H9 (cell line): ENCODE measurements at regions not wholly inside any gene's neighbourhood (a gene's known extent, or its start where the extent isn't known, plus 50 kb on each side); places are given as distances from the start of the nearest gene placed in this dataset.

Experiments
- DNase-seq: peaks from one replicate; pipeline ENCODE4 v3.0.0-alpha.2; 2017
- H2AFZ ChIP-seq: one replicate; pipeline ENCODE4 v1.6.1; 2013; ENCODE audit warnings: mild to moderate bottlenecking, low read length, control low read depth, moderate library complexity
- H2AK5ac ChIP-seq: 2 replicates; pipeline ENCODE4 v1.6.1; 2013; ENCODE audit warnings: low read length, control low read depth, mixed read lengths; ENCODE audit not compliant: insufficient read length
- H2BK120ac ChIP-seq: one replicate; pipeline ENCODE4 v1.6.1; 2013; ENCODE audit warnings: low read depth, mild to moderate bottlenecking, low read length, control low read depth, inconsistent platforms; ENCODE audit not compliant: poor library complexity, severe bottlenecking
- H2BK12ac ChIP-seq: 2 replicates; pipeline ENCODE4 v1.6.1; 2013; ENCODE audit warnings: low read length, control low read depth, mixed read lengths, low read depth; ENCODE audit not compliant: insufficient read length
- H2BK15ac ChIP-seq: 2 replicates; pipeline ENCODE4 v1.6.1; 2013; ENCODE audit warnings: low read depth, low read length, control low read depth
- H2BK20ac ChIP-seq: one replicate; pipeline ENCODE4 v1.6.1; 2013; ENCODE audit warnings: low read depth, mild to moderate bottlenecking, low read length, control low read depth, inconsistent platforms; ENCODE audit not compliant: poor library complexity, severe bottlenecking
- H2BK5ac ChIP-seq: 2 replicates; pipeline ENCODE4 v1.6.1; 2013; ENCODE audit warnings: low read length, control low read depth, mixed read lengths; ENCODE audit not compliant: insufficient read length
- H3K14ac ChIP-seq: 2 replicates; pipeline ENCODE4 v1.6.1; 2013; ENCODE audit warnings: low read length, control low read depth; ENCODE audit not compliant: insufficient read depth
- H3K18ac ChIP-seq: 2 replicates; pipeline ENCODE4 v1.6.1; 2013; ENCODE audit warnings: low read depth, mild to moderate bottlenecking, mixed read lengths, low read length, control low read depth; ENCODE audit not compliant: insufficient read length
- H3K23ac ChIP-seq: 2 replicates; pipeline ENCODE4 v1.6.1; 2013; ENCODE audit warnings: low read length, control low read depth, mixed read lengths, low read depth; ENCODE audit not compliant: insufficient read length
- H3K23me2 ChIP-seq: 2 replicates; pipeline ENCODE4 v1.6.1; 2013; ENCODE audit warnings: low read depth, mild to moderate bottlenecking, mixed read lengths, low read length, control low read depth; ENCODE audit not compliant: insufficient read length, poor library complexity, severe bottlenecking
- H3K27ac ChIP-seq: 2 replicates; pipeline ENCODE4 v1.5.1; 2013; ENCODE audit warnings: low read length, control low read depth, mixed read lengths, low read depth; ENCODE audit not compliant: insufficient read length
- H3K27me3 ChIP-seq: 2 replicates; pipeline ENCODE4 v1.6.1; 2013; ENCODE audit warnings: low read length, control low read depth, inconsistent platforms; ENCODE audit not compliant: insufficient read depth
- H3K4ac ChIP-seq: 2 replicates; pipeline ENCODE4 v1.6.1; 2013; ENCODE audit warnings: low read depth, mild to moderate bottlenecking, control low read depth, inconsistent platforms, low read length, moderate library complexity
- H3K4me1 ChIP-seq: 2 replicates; pipeline ENCODE4 v1.6.1; 2013; ENCODE audit warnings: low read length, control low read depth, inconsistent platforms; ENCODE audit not compliant: insufficient read depth
- H3K4me2 ChIP-seq: 2 replicates; pipeline ENCODE4 v1.6.1; 2013; ENCODE audit warnings: low read length, control low read depth, mixed read lengths; ENCODE audit not compliant: insufficient read length, insufficient read depth
- H3K56ac ChIP-seq: 2 replicates; pipeline ENCODE4 v1.6.1; 2013; ENCODE audit warnings: low read depth, mild to moderate bottlenecking, mixed read lengths, low read length, control low read depth; ENCODE audit not compliant: insufficient read length
- H3K79me1 ChIP-seq: 2 replicates; pipeline ENCODE4 v1.6.1; 2013; ENCODE audit warnings: low read depth, mild to moderate bottlenecking, moderate library complexity, low read length, control low read depth, inconsistent platforms; ENCODE audit not compliant: insufficient read depth, poor library complexity, severe bottlenecking
- H3K79me2 ChIP-seq: 2 replicates; pipeline ENCODE4 v1.6.1; 2013; ENCODE audit warnings: low read length, control low read depth, inconsistent platforms; ENCODE audit not compliant: insufficient read depth
- H3K9ac ChIP-seq: 2 replicates; pipeline ENCODE4 v1.6.1; 2013; ENCODE audit warnings: low read length, control low read depth, mixed read lengths; ENCODE audit not compliant: insufficient read length; ENCODE audit errors: extremely low read depth
- H3K9me3 ChIP-seq: one replicate; pipeline ENCODE4 v1.6.1; 2013; ENCODE audit warnings: low read depth, low read length, inconsistent platforms; ENCODE audit not compliant: control insufficient read depth
- H3T11ph ChIP-seq: one replicate; pipeline ENCODE4 v1.6.1; 2013; ENCODE audit warnings: mild to moderate bottlenecking, low read length, control low read depth, inconsistent platforms
- H4K20me1 ChIP-seq: one replicate; pipeline ENCODE4 v1.6.1; 2013; ENCODE audit not compliant: control insufficient read depth, insufficient read length, insufficient read depth
- H4K5ac ChIP-seq: 2 replicates; pipeline ENCODE4 v1.6.1; 2013; ENCODE audit warnings: low read depth, mild to moderate bottlenecking, mixed read lengths, low read length, control low read depth; ENCODE audit not compliant: insufficient read length
- H4K8ac ChIP-seq: replicated peaks from 2 replicates; pipeline ENCODE4 v1.6.1; 2013; ENCODE audit warnings: low read length, control low read depth, mixed read lengths, low read depth; ENCODE audit not compliant: insufficient read length
- H4K91ac ChIP-seq: 2 replicates; pipeline ENCODE4 v1.6.1; 2013; ENCODE audit warnings: low read depth, mild to moderate bottlenecking, moderate library complexity, mixed read lengths, low read length, control low read depth; ENCODE audit not compliant: insufficient read length
- H3K27ac Mint-ChIP-seq, 3 experiments: 2 replicates in 2 of 3; 3 replicates in 1 of 3; pipeline ENCODE4 v1.8.0; 2020 to 2021; ENCODE audit warnings: mixed read lengths in 3 of 3, mild to moderate bottlenecking in 1 of 3, moderate library complexity in 1 of 3
- H3K27me3 Mint-ChIP-seq: 2 replicates; pipeline ENCODE4 v1.8.0; 2021; ENCODE audit warnings: low read depth, mild to moderate bottlenecking, moderate library complexity, mixed read lengths
- H3K36me3 Mint-ChIP-seq, 3 experiments: 2 replicates in 2 of 3; 3 replicates in 1 of 3; pipeline ENCODE4 v1.8.0; 2020 to 2021; ENCODE audit warnings: low read depth in 3 of 3, mixed read lengths in 3 of 3; ENCODE audit not compliant: insufficient read depth in 1 of 3
- H3K4me1 Mint-ChIP-seq, 2 experiments: 2 replicates each; pipeline ENCODE4 v1.8.0; 2020; ENCODE audit warnings: mixed read lengths in 2 of 2
- H3K4me3 Mint-ChIP-seq, 2 experiments: 2 replicates in 1 of 2; 3 replicates in 1 of 2; pipeline ENCODE4 v1.8.0; 2020 to 2021; ENCODE audit warnings: mild to moderate bottlenecking in 2 of 2, mixed read lengths in 2 of 2, moderate library complexity in 1 of 2
- H3K9me3 Mint-ChIP-seq, 2 experiments: 2 replicates in 1 of 2; 3 replicates in 1 of 2; pipeline ENCODE4 v1.8.0; 2020; ENCODE audit warnings: mild to moderate bottlenecking in 2 of 2, mixed read lengths in 2 of 2, moderate library complexity in 1 of 2
- CTCF ChIP-seq: fragments of 200-600 bp; sonication (generic); conservative IDR thresholded peaks from 3 replicates; pipeline ENCODE4 v1.8.0; 2021; ENCODE audit warnings: antibody characterized with exemption, mild to moderate bottlenecking
- WGBS: extraction: QIAGEN DNeasy Blood & Tissue Kit; methylation state at CpG from one replicate; pipeline ENCODE4 v1.1.7; 2013; ENCODE audit warnings: missing lambda C conversion rate, low lambda C conversion rate, mixed read lengths; ENCODE audit not compliant: insufficient read length; ENCODE audit errors: extremely low coverage; 5-methylcytosine and 5-hydroxymethylcytosine counted together

- no peak overlapping the region for H3K27ac Mint-ChIP-seq
- no peak overlapping the region for H4K91ac ChIP-seq
- H2BK20ac ChIP-seq: no peak overlapping the region
- no peak for TF ChIP-seq CTCF
- H3K9ac ChIP-seq: no peak overlapping the region
- no peaks in the 10 kb centered on the region for H3K27me3 ChIP-seq
- H3K79me1 ChIP-seq: no peaks in the 10 kb centered on the region
- no CpG with 5 or more reads among the region's 18 CpGs for WGBS
- H2BK120ac ChIP-seq: no peak overlapping the region
- H3K23me2 ChIP-seq: no peaks in the 10 kb centered on the region
- H3K23ac ChIP-seq: no peak overlapping the region
- H3T11ph ChIP-seq: no peak overlapping the region
- no peak overlapping the region for H2BK15ac ChIP-seq
- H3K4me1 Mint-ChIP-seq: no peaks in the 10 kb centered on the region; a peak in 1 of 4 replicates
- peaks cover 0 to 4% (median 2%) of the 10 kb centered on the region in 3 experiments; a peak in 3 of 7 replicates for H3K36me3 Mint-ChIP-seq
- H2BK5ac ChIP-seq: no peak overlapping the region
- no peaks in the 10 kb centered on the region for H4K20me1 ChIP-seq
- H3K4me2 ChIP-seq: no peak overlapping the region
- no peak overlapping the region for H2AK5ac ChIP-seq
- no peaks in the 10 kb centered on the region for H3K4me1 ChIP-seq
- no peak overlapping the region for H3K4ac ChIP-seq
- no peak overlapping the region for H3K56ac ChIP-seq
- no peak overlapping the region for H3K14ac ChIP-seq
- H3K4me3 Mint-ChIP-seq: no peak overlapping the region
- no peak overlapping the region for H4K5ac ChIP-seq
- no peak for DNase-seq
- H3K27ac ChIP-seq: no peak overlapping the region
- H3K79me2 ChIP-seq: no peaks in the 10 kb centered on the region
- no peaks in the 10 kb centered on the region for H3K9me3 ChIP-seq
- H3K27me3 Mint-ChIP-seq: no peaks in the 10 kb centered on the region
- no peak overlapping the region for H2BK12ac ChIP-seq
- no peak overlapping the region for H4K8ac ChIP-seq
- H3K18ac ChIP-seq: no peak overlapping the region
- no peak overlapping the region for H2AFZ ChIP-seq
- peaks cover 0 to 3% of the 10 kb centered on the region in 2 experiments; a peak in 2 of 5 replicates for H3K9me3 Mint-ChIP-seq
These were observed 319.8 kb upstream of the SLC7A11 start for GRCh38 chr4:138561906-138562305.
